ENCODE measurements at regions not wholly inside any gene's neighbourhood (a gene's known extent, or its start where the extent isn't known, plus 50 kb on each side); places are given as distances from the start of the nearest gene placed in this dataset.

DNA sequence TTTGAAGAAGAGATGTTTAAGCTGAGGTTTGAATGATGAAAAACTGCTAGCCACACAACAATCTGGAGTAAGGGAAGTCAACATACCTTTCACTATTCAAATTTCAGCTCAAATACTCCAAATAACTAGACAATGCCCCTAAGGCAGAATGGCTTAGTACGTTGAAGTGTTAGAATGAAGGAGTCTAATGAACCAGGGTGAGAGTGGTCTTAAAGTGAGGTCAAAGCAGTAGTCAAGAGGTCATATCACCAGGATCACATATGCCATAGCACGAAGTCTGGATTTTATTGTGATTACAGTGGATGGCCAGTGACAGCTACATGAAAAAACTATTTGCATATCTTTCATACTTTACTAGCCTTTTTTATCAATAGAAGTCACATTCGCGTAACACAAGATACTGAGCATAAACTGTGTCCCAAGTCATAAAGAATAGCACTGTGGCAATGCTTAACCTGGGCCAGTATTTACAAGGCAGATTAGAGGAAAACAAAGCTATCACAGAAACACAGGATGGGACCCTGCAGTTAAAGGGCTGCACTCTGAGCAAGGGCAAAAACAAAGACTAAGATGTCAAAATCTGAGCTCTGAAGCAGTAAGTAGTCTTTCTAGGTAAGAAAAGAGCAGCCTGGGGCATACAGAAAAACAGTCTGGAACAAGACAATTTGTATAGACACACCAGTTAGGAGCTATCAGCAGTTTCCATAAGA lies 61.5 kb downstream of the HYCC1 start:
- intact Hi-C loops (cut with micrococcal nuclease; ENCODE audit: unreplicated experiment) (no loop called here), in situ Hi-C loops (cut with HindIII; ENCODE audit: low pct_unique_long_range_greater_than_20kb, low sequenced_read_pairs) (no loop called here)
- Histone ChIP-seq H3K4me3 (ENCODE audit: low read depth in 2 of 2, low read length in 2 of 2) (no peak overlapping the region), H3K9me3 (ENCODE audit: control insufficient read depth, insufficient read depth, low read depth, low read length) (no peaks in the 10 kb centered on the region), H3K36me3 (ENCODE audit: control insufficient read depth, insufficient read depth, low read length) (no peaks in the 10 kb centered on the region), H3K27me3 (ENCODE audit: control insufficient read depth, insufficient read depth, low read length) (no peaks in the 10 kb centered on the region), H3K27ac (ENCODE audit: low read length) (no peak overlapping the region), H3K4me1 (ENCODE audit: control insufficient read depth, insufficient read depth, low read length) (no peaks in the 10 kb centered on the region)
- ATAC-seq (no peak), DNase-seq (ENCODE audit: low read depth, low spot score) (no peak)
- TF ChIP-seq SIN3A (IDR thresholded peaks at IDR 0.05; ENCODE audit: borderline replicate concordance, insufficient read depth, low read depth, low read length) (no peak), POLR2AphosphoS5 (IDR thresholded peaks at IDR 0.05; ENCODE audit: low read depth, low read length) (no peak), TCF7L2 (IDR thresholded peaks at IDR 0.05; ENCODE audit: low read depth, low read length) (no peak)
- TF ChIP-seq, protein P1, sequence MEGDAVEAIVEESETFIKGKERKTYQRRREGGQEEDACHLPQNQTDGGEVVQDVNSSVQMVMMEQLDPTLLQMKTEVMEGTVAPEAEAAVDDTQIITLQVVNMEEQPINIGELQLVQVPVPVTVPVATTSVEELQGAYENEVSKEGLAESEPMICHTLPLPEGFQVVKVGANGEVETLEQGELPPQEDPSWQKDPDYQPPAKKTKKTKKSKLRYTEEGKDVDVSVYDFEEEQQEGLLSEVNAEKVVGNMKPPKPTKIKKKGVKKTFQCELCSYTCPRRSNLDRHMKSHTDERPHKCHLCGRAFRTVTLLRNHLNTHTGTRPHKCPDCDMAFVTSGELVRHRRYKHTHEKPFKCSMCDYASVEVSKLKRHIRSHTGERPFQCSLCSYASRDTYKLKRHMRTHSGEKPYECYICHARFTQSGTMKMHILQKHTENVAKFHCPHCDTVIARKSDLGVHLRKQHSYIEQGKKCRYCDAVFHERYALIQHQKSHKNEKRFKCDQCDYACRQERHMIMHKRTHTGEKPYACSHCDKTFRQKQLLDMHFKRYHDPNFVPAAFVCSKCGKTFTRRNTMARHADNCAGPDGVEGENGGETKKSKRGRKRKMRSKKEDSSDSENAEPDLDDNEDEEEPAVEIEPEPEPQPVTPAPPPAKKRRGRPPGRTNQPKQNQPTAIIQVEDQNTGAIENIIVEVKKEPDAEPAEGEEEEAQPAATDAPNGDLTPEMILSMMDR (IDR thresholded peaks at IDR 0.05) = no peak
- TF ChIP-seq, protein P2, sequence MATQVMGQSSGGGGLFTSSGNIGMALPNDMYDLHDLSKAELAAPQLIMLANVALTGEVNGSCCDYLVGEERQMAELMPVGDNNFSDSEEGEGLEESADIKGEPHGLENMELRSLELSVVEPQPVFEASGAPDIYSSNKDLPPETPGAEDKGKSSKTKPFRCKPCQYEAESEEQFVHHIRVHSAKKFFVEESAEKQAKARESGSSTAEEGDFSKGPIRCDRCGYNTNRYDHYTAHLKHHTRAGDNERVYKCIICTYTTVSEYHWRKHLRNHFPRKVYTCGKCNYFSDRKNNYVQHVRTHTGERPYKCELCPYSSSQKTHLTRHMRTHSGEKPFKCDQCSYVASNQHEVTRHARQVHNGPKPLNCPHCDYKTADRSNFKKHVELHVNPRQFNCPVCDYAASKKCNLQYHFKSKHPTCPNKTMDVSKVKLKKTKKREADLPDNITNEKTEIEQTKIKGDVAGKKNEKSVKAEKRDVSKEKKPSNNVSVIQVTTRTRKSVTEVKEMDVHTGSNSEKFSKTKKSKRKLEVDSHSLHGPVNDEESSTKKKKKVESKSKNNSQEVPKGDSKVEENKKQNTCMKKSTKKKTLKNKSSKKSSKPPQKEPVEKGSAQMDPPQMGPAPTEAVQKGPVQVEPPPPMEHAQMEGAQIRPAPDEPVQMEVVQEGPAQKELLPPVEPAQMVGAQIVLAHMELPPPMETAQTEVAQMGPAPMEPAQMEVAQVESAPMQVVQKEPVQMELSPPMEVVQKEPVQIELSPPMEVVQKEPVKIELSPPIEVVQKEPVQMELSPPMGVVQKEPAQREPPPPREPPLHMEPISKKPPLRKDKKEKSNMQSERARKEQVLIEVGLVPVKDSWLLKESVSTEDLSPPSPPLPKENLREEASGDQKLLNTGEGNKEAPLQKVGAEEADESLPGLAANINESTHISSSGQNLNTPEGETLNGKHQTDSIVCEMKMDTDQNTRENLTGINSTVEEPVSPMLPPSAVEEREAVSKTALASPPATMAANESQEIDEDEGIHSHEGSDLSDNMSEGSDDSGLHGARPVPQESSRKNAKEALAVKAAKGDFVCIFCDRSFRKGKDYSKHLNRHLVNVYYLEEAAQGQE (IDR thresholded peaks at IDR 0.05; ENCODE audit: insufficient read depth in 1 of 2, low read depth in 2 of 2, low read length in 1 of 2) = no peak
- BruUV-seq (replicated peaks) = no TSS peak
- ChIA-PET CTCF (interaction anchor here (0.8 kb wide), 2 partner anchors 16 to 170 kb away, joined by 3 to 4 read pairs; no protein-coding TSS in a partner anchor), POLR2A (no interaction called here)

DNA sequence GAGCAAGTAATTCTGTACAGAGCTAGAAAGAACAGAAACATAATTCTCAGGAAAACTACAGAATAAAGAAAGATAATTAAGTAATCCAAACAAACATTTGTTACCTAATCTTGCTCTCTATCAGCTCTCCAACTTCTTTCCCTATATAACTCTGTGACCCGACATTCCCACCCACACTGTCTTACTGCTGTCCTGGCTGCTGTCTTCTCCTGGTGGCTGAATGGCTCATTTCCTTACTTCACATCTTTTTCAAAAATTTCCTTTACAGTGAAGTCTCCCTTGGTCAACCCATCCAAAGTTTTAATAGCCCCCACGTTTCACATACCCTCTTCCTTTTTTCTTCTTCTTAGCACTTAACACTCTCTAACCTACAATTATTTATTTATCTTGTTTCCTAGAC lies 64.0 kb downstream of the HYCC1 start:
- in situ Hi-C loops (cut with HindIII; ENCODE audit: low pct_unique_long_range_greater_than_20kb, low sequenced_read_pairs) (no loop called here), intact Hi-C loops (cut with micrococcal nuclease; ENCODE audit: unreplicated experiment) (no loop called here)
- ChIA-PET CTCF (no interaction called here), POLR2A (interaction anchor here (0.6 kb wide), 1 partner anchor 156 kb away, joined by 3 read pairs; no protein-coding TSS in a partner anchor)
- no peaks in the 10 kb centered on the region for H3K27me3 ChIP-seq (ENCODE audit: control insufficient read depth, insufficient read depth, low read length)
- no peaks in the 10 kb centered on the region for H3K4me1 ChIP-seq (ENCODE audit: control insufficient read depth, insufficient read depth, low read length)
- no peak overlapping the region for H3K4me3 ChIP-seq (ENCODE audit: low read depth in 2 of 2, low read length in 2 of 2)
- H3K9me3 ChIP-seq (ENCODE audit: control insufficient read depth, insufficient read depth, low read depth, low read length) = no peaks in the 10 kb centered on the region
- ATAC-seq (no peak), DNase-seq (ENCODE audit: low read depth, low spot score) (no peak)
- H3K36me3 ChIP-seq (ENCODE audit: control insufficient read depth, insufficient read depth, low read length) = no peaks in the 10 kb centered on the region
- no peak overlapping the region for H3K27ac ChIP-seq (ENCODE audit: low read length)
- TF ChIP-seq, protein P2 (IDR thresholded peaks at IDR 0.05; ENCODE audit: insufficient read depth in 1 of 2, low read depth in 2 of 2, low read length in 1 of 2) = no peak
- TF ChIP-seq TCF7L2 (IDR thresholded peaks at IDR 0.05; ENCODE audit: low read depth, low read length) (no peak), SIN3A (IDR thresholded peaks at IDR 0.05; ENCODE audit: borderline replicate concordance, insufficient read depth, low read depth, low read length) (no peak), POLR2AphosphoS5 (IDR thresholded peaks at IDR 0.05; ENCODE audit: low read depth, low read length) (no peak)
- TF ChIP-seq, protein P1 (IDR thresholded peaks at IDR 0.05) = peak; percentile 7; the same call in 1 of the 2 replicates
- BruUV-seq (replicated peaks) = no TSS peak

All from Panc1 (cell line).